ENCODE measurements at regions not wholly inside any gene's neighbourhood (a gene's known extent, or its start where the extent isn't known, plus 50 kb on each side); places are given as distances from the start of the nearest gene placed in this dataset.

DNA sequence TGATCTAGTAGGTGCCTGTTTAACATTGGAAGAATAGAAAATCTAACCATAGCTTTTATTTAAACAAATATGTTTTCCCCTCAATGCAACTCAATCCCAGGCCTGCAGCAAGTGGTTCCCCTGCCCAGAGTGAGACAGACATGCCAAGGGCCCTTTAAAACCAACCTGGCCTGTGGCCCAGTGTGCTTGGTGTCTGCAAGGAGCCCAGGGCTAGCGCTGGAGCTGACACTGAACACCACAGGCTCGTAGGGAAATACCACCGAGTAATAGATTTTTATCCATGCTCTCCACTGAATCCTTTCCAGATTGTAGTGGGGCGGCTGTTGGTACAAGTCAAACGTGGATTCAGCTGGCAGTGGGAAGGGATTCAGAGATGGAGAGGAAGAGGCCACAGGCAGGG lies 95.6 kb upstream of the NRXN3 start:
- DNase-seq: no peak

DNA sequence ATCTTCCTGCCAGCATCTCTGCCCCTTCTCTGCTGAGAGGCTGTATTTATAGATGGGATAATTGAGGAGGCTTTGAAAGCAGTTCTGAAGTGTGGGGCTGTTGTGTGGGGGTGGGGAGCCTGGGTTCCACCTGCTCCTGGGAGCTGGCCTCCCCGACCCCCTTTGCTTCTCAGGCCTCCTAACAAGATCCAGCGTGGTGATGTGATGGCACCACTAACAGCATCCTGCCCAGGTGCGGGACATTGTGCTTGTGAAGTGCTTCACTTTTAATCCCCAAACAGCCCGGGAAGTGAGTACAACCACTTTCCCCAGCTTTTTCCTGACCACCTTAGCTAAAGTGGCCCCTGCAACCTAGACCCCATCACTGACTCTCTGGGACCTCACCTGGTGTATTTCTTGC lies 95.1 kb upstream of the NRXN3 start:
- DNase-seq: no peak

DNA sequence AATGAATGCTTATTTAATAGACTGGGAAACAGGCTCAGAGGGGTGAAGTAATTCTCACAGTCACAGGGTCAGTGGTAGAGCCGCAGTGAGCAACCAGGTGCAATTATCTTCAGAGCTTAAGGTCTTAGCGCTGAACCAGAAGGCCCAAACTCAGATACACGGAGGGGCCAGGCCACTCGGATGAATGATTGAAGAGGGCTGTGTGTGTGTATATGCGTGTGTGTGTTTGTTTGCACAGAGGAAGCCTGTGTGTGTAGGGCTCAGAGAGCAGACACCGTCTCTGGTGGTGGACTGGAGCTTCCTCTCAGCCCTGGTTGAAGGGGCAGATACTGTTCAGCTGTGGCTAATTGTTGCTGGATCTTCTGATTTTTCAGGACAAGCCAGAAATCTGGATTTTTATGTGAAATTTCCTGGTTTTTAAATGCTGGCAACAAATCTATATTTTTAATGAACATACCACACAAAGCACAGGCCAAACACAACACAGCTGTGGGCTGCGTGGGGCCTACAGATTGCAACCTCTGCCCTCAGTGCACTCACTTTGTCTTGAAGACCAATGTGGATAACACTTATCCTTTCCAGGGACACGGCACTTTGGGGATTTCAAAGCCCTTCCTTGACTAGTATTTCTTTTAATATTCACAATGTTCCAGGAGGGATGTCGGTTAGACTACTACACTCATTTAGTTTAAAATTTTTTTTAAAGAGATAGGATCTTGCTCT lies 94.5 kb upstream of the NRXN3 start:
- no peak for DNase-seq

DNA sequence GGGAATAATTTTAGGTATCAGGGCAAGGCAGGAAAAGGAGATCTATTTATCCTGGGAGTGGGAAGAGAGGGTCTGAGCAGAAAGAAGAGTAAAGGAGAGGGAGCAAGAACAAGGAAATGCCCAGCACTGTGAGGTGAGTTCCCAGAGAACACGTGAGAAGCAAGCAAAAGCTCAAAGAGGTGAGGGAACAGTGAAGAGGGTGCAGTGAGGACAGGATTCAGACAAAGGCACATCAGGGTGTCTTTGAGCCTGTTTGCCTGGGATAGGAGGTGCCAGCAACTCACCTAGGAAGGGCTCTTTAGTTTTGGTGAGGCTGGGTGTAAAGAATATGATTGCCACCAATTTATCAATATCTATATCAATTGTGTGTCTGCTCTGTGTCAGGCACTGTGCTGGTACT lies 88.9 kb upstream of the NRXN3 start:
- DNase-seq: no peak

DNA sequence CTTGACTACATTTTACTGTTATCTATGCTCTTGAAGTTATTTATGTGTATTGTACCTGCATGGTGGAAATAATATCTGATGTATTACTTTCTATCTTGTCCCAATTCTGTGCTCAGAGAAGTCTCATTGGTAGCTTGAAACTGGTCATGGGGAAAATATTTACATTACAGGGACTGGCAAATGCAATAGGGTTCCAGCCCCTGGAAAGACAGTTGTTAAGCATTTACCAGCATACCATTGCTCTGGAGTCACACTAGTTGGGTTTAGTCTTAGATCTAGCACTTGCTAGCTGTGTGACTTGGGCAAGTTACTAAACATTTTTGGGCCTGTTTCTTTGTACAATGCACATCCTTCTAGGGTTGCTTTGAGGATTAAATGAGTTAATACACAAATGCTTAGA lies 86.3 kb upstream of the NRXN3 start:
- DNase-seq: no peak

DNA sequence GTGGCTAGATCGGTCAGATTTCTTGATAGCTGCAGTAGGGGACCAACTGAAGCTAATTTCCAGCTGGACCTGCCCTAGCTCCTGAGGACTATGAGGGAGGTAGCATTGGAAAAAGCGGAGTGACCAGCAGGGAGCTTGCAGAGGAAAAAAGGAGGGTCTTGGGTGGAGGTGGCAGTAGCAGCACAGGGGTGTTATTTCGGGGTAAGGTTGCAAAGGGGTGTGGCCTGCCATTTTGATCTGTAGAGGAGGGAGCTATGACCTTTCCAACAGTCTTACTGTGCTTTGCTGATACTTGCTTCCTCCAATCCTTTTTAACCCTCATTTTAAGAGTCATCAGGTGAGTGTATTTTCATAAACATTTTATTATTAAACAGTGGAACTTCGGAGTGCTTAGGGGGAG lies 83.8 kb upstream of the NRXN3 start:
- DNase-seq: no peak

DNA sequence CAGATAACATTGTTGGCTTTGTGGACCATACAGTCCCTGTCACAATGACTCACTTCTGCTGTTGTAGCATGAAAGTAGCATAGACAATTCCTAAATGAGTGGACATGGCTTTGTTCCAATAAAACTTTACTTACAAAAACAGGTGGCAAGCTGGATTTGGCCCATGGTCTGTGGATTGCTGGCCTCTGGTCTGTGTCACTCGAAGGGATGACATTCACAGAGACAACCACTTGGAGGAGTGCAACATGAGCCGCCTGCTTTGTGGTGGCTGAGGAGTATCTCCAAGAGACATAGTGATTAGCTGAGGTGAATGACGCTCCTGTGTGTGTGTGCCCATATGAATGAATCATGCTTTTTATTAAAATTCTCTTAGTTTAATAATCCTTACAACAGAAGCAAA lies 81.3 kb upstream of the NRXN3 start:
- no peak for DNase-seq

DNA sequence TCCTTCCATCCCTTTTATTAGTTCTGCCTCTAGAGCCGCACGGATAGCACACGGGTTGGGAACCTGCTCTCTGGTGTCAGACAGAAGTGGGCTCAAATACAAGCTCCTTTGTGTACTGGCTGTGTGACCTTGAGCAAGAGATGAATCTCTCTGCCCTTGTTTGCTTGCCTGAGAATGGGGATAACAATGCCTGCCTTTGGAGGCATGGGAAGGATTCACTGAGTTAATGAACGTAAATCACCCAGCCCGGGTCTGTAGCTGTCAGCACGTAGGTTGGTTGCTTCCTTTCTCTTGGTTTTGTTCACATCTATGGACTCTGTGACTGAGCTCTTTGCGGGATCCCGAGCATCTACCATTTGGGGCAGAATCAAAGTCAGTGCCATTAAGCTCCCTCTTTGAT lies 79.3 kb upstream of the NRXN3 start:
- no peak for DNase-seq

DNA sequence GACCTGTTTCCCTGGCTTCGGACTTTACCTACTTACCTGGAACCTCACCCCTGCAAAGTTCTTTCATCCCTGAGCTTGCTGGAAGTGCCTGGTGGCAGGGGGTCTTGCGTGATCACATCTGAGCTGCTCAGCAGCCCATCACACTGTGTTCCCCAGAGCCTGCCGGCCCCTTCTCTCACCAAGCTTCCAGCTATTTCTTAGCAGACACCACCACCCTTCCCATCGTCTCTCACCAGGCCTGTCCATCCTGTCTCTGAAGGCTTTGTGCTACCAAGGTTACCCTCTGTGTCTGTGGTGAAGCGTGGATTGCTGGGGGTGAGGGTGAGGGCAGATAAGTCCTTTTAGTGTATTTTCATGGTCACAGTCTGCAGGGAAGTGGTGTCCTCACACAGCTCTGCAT lies 78.8 kb upstream of the NRXN3 start:
- DNase-seq: no peak

DNA sequence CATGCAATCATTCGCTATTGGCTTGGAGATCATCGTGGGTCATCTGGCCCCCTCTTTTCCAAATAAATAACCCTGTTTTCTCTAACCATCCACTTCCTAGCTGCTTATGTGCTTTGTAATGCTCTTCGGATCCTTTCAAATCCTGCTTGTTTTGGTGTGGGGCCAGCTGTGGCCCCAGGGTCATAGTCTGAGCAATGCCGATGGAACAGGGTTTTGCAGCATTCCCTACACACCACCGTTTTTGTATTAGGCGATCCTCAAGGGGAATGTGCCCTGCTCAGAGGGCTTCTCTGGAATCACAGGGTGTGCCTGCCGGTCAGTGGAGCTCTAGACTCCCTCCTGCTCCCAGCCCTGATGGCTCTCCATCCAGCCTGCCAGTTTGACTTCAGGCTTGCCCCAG lies 78.1 kb upstream of the NRXN3 start:
- DNase-seq: no peak

DNA sequence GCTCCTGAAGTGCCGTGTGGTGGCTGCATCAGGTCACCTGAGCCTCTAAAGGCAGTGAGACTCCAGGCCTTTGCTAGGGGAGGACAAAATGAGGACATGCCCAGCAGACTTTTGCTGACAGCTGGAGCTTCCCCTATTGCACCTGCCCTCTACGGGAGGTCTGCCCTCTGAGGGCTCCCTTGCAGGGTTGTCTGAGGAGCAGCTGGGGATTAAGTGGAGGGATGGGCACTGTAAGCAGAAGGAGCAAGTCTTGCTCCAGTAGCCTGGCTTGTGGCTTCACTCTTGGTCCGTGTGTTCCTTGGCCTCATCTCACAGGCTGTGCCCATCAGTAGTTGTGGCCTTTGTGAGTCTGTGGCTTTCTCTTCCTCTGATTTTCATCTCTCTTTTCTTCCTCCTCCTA lies 66.9 kb upstream of the NRXN3 start:
- DNase-seq: peak; percentile 34

DNA sequence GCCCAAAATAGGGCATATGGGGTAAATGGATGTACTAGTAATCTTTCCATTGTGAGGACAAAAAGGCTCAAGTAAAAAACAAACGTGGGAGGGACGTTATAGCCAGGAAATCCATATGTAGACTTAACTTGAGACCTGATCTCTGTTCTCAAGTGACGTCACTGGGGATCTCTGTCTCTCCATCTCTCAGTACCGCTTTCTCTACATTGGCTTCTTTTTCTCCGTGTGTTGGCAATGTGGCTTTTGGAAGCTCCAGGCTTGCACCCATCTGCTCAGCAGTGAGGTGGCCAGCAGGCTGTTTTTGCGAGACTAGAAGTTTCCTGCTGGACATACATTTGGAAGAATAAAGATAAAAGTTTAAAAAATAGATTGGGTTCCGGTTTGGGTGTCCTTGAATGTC lies 66.0 kb upstream of the NRXN3 start:
- no peak for DNase-seq

DNA sequence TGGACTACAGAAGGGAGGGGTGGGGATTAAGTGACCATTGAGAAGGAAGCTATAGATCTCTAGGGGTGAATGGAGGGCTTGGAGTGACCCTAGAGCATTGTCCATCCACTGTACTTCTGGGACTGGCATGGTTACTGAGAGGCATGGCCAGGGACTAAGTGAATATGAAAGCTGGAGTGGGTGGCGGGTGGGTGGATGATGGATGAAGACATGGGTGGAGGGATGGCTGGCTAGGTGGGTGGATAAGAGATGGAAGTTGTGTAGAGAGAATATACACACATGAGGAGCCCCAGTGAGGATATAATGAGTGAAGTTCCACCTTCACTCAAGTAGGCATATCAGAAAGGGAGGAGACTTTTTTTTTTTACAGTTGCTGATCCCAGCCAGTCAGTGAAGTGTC lies 65.5 kb upstream of the NRXN3 start:
- no peak for DNase-seq

DNA sequence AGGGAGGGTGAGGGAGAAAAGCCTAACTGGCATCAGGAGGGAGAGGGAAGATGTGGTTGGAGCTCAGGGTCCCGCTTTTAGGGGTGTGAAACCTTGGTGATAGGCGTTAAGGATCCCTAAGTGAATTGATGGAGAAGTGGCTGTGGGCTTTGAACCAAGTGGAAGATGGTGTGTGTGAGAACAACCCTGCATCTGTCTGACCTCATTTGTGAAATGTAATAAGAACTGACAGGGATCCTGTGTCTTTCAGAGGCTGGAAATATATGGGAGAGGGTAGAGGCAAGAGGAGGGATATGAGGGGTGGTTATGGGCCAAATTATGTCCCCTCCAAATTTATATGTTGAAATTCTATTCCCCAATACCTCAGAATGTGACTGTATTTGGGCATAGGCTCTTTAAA lies 63.8 kb upstream of the NRXN3 start:
- no peak for DNase-seq

DNA sequence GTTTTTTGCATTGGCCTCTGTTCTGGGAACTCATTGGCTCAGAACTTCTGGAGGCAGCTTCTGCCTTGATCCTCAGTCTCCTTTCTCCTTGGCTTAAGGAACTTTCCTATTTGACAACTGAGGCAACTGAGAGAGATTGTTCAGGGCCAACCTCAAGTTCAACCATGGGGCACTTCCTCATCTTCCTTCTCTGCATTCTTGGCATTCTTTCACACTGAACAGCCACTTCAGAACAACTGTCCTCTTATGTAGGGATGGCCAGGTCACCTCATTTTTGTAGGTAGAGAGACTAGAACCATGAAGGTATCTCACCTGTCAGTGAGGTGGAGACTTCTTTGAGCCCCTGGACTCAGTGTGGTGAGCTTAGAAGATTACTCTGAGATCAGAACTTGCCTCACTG lies 63.0 kb upstream of the NRXN3 start:
- DNase-seq: no peak

DNA sequence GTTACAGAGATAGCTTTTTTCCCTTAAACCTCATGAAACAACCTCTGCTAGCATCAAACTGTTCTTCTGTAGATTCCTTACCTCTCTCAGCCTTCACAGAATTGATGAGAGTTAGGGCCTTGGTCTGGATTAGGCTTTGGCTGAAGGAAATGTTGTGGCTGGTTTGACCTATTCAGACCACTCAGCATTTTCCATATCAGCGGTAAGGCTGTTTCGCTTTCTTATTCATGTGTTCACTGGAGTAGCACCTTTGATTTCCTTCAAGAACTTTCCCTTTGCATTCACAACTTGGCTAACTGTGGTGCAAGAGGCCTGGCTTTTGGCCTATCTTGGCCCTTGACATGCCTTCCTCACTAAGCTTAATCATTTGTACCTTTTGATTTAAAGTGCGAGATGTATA lies 50.7 kb upstream of the NRXN3 start:
- no peak for DNase-seq

All from NCI-H82 (cell line).